ENCODE measurements at regions not wholly inside any gene's neighbourhood (a gene's known extent, or its start where the extent isn't known, plus 50 kb on each side); places are given as distances from the start of the nearest gene placed in this dataset.

DNA sequence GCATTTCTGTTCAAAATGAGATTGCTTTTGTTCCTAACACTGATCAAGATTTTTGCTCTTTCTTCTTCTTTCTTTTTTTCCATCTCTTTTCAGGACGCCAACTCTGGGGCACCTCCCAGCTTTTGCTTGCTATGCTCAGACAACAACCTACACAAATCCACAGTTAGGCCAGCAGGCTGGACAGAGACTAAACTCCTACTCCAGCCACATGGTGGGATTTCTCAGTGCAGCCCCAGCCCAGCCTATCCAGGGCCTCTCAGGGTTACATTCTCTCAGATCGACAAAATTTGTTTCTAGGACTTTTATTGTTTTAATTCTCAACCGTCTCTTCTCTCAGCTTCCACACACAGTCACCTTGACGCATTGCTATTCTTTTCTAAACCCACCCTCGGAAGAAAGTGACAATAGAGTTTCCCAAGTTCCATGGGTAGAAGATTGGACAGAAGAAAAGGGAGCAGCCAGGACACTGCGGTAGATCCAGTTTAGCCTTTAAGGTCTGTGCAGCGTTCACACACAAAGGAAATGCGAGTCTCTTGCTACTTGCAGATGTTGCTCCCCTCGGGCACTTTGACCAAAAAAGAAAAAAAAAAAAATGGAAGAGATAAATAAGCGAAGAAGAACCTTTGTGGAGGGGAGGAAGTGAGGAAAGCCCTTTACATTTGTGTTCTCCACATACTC lies 588.6 kb upstream of the GRAMD2B start:
- in situ Hi-C loops (cut with HindIII; ENCODE audit: extremely low pct_ligation_motif_present, low pct_unique_long_range_greater_than_20kb) (no loop called here), intact Hi-C loops (cut with micrococcal nuclease; ENCODE audit: unreplicated experiment) (loop anchor here (1.0 to 10.0 kb wide), 2 partner anchors 1310 to 1897 kb away; no protein-coding TSS in a partner anchor)
- Histone ChIP-seq H3K36me3 (replicated peaks in 1 of 2; ENCODE audit: control insufficient read depth in 1 of 2, insufficient read depth in 2 of 2, low read length in 2 of 2) (no peaks in the 10 kb centered on the region), H3K4me2 (ENCODE audit: low read depth, low read length) (no peak overlapping the region), H3K9me3 (ENCODE audit: low read length) (peaks cover 7% of the 10 kb centered on the region), H3K27ac (ENCODE audit: extremely low read length, insufficient read depth, low read length) (no peak overlapping the region), H3K4me1 (ENCODE audit: insufficient read depth, low read length) (no peaks in the 10 kb centered on the region), H3K27me3 (ENCODE audit: control insufficient read depth in 1 of 2, insufficient read depth in 2 of 2, low read length in 2 of 2) (no peaks in the 10 kb centered on the region), H3K79me2 (ENCODE audit: insufficient read depth, low read length) (no peaks in the 10 kb centered on the region), H2AFZ (ENCODE audit: low read length) (no peak overlapping the region), H3K9ac (ENCODE audit: insufficient read depth, low read depth, low read length) (no peak overlapping the region), H3K4me3 (replicated peaks in 1 of 3; ENCODE audit: insufficient read depth in 1 of 3, low read depth in 2 of 3, low read length in 3 of 3) (no peak overlapping the region), H4K20me1 (ENCODE audit: insufficient read depth, low read length) (no peaks in the 10 kb centered on the region)
- DNase-seq (ENCODE audit: low spot score) (no peak), ATAC-seq (no peak), FAIRE-seq (no peak)
- POLR2A ChIA-PET: no interaction called here
- no TSS peak for BruUV-seq (replicated peaks)
- CTCF ChIA-PET (ENCODE audit: low intra/inter-chr PET ratio, low total read pairs): no interaction called here
- TF ChIP-seq SSRP1 (CRISPR knock-in tag; IDR thresholded peaks at IDR 0.05) (no peak), ZNF546 (CRISPR knock-in tag; conservative IDR thresholded peaks at IDR 0.05) (no peak), RBM22 (optimal IDR thresholded peaks at IDR 0.05; ENCODE audit: low read length) (no peak), SOX5 (CRISPR knock-in tag; IDR thresholded peaks at IDR 0.05; ENCODE audit: borderline replicate concordance) (no peak), ZSCAN12 (CRISPR knock-in tag; IDR thresholded peaks at IDR 0.05) (no peak), ZNF703 (CRISPR knock-in tag; IDR thresholded peaks at IDR 0.05; ENCODE audit: borderline replicate concordance) (no peak), HOXA3 (CRISPR knock-in tag; IDR thresholded peaks at IDR 0.05) (no peak), SNAPC2 (CRISPR knock-in tag; IDR thresholded peaks at IDR 0.05) (no peak)
- 50% methylated on average over 10 of the region's 10 CpGs for WGBS (ENCODE audit: low lambda C conversion rate)

Measured in HepG2 (cell line).